LNCaP clone FGC (cell line): ENCODE measurements at regions not wholly inside any gene's neighbourhood (a gene's known extent, or its start where the extent isn't known, plus 50 kb on each side); places are given as distances from the start of the nearest gene placed in this dataset.

Experiments
- DNase-seq: peaks from one replicate; pipeline ENCODE4 v3.0.0-alpha.2; 2011; ENCODE audit warnings: low read depth
- H3K4me3 ChIP-seq: 2 replicates; pipeline ENCODE4 v1.5.1; 2011; ENCODE audit warnings: mild to moderate bottlenecking, low read depth, low read length, control low read depth
- TF ChIP-seq, protein P1 (sequence below): IDR thresholded peaks from 2 replicates; pipeline ENCODE4 v1.5.1; 2012; ENCODE audit warnings: mild to moderate bottlenecking; ENCODE audit not compliant: control insufficient read depth, insufficient read depth; ENCODE audit errors: extremely low read depth

DNA sequence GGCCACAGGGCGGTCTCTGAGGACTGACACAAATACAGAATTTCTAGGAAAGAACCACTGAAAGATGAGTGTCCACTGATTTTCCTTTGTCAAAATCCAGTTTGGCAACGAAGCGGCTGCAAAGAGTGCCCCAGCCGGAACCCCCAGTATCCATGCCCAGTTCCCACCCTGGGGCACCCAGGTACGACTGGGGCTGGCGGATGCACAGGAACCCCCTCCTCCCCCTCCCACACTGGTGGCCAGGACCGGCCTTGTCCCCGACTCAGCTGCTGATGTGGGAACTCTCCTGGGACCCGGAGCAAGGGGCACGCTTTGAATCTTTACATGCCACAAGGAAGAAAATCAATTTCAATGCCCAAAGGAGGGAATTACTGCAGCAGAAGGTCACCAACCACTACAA lies 220.8 kb upstream of the ZNF507 start:
- TF ChIP-seq, protein P1, sequence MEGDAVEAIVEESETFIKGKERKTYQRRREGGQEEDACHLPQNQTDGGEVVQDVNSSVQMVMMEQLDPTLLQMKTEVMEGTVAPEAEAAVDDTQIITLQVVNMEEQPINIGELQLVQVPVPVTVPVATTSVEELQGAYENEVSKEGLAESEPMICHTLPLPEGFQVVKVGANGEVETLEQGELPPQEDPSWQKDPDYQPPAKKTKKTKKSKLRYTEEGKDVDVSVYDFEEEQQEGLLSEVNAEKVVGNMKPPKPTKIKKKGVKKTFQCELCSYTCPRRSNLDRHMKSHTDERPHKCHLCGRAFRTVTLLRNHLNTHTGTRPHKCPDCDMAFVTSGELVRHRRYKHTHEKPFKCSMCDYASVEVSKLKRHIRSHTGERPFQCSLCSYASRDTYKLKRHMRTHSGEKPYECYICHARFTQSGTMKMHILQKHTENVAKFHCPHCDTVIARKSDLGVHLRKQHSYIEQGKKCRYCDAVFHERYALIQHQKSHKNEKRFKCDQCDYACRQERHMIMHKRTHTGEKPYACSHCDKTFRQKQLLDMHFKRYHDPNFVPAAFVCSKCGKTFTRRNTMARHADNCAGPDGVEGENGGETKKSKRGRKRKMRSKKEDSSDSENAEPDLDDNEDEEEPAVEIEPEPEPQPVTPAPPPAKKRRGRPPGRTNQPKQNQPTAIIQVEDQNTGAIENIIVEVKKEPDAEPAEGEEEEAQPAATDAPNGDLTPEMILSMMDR: no peak
- H3K4me3 ChIP-seq: no peak overlapping the region
- no peak for DNase-seq

DNA sequence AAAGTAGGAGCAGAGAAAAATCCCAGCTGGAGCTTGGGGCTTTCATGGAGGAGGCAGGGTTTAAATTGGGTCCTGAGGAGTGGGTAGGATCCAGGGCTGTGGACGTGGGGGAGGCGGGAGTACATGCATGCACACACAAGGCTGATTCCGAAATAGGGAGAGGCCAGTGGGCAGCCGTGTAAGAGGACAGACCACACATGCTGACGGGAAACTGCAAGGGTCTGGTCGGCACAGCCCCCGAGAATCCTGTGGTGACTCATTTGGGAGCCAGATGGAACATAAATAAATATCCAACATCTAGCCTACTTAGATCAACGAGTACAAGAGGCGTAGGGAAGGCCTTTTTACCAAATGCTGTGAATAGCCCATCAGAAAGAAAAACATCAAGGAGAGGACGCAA lies 216.3 kb upstream of the ZNF507 start:
- TF ChIP-seq, protein P1: no peak
- DNase-seq: no peak
- H3K4me3 ChIP-seq: no peak overlapping the region

DNA sequence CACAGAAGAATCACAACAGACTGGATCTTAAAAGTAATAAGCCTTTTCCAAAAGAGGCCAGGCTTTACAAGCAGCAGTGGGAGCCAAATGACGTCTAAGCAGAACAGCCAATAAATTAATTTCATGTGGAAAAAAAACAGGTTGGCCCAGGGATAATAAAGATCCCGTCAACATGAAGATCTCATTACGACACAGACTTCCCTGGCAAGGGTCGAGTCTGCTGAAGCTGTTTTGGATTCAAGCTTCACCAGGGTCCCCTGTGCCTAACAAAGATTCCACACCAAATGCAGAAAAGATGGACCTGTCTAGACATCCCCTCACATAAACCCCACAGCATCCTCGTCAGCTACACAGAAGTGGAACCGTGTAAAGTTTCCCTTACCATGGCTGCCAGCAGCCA lies 215.1 kb upstream of the ZNF507 start:
- TF ChIP-seq, protein P1: no peak
- no peak overlapping the region for H3K4me3 ChIP-seq
- DNase-seq: peak; percentile 4

DNA sequence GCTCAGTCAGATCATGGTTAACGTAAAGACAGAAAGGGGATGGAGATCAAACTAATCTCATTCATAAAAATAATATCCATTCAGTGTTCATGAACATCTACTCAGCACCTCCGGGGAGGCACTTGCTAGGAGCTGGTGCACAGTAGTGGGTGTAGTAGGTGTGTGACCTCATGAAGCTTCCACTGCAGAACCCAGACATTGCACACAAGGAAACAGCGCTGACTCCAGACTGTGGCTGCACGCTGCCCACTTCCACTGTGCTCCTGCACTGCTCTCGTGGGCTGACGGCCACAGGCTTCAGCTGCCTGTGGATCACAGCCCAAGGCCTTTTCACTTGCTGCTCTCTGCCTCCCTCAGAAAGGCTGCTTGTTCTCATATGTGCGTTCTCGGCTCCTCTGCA lies 214.4 kb upstream of the ZNF507 start:
- H3K4me3 ChIP-seq: no peak overlapping the region
- TF ChIP-seq, protein P1: no peak
- no peak for DNase-seq

DNA sequence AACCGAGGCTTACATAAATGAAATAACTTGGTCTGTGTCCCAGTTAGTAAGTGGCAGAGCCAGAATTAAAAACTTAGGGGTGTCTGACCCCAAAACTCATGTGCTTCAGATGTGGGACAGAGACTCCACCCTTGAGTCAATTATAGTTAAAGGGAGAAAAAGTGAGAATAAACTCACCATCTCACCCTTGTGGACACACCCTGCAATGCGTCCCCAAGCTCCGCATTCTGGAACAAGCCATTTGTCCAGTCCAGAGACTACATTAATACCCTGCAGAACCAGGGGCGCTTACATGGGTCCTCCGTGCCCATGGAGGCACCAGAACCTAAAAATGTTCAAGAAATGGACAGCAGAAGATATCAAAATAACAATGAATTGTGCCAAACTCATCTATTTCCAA lies 207.0 kb upstream of the ZNF507 start:
- no peak for DNase-seq
- H3K4me3 ChIP-seq: no peak overlapping the region
- TF ChIP-seq, protein P1: no peak

DNA sequence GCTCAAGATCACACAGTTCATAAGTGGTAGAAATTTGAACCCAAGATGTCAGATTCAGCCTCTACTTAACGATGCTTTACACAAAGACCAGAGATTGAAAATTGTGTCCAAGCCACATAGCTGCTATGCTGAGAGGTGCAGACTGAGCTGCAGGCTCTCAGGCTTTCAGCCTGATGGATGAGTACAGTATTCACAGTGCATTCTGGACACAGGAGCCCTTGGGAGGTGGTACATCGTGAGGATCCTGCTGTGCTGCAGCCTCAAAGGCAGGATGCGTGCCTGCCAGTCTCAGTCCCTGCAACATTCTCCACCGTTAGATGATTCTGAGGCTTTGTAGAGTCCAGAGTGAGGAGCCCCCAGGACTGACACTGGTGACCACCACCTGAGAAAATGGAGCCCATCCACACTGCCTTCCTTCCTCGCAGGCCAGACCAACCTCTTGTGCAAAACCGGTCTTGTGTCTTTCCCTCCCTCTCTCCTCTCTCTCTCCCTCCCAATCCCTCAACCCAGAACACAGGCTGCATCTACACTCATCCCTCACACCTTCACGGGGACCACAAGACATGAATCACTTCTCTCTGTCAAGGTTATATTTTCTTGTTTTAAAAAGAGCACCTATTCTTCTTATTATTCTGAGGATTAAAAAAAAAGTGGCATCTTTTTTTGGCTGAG lies 203.4 kb upstream of the ZNF507 start:
- TF ChIP-seq, protein P1: no peak
- no peak overlapping the region for H3K4me3 ChIP-seq
- DNase-seq: no peak

DNA sequence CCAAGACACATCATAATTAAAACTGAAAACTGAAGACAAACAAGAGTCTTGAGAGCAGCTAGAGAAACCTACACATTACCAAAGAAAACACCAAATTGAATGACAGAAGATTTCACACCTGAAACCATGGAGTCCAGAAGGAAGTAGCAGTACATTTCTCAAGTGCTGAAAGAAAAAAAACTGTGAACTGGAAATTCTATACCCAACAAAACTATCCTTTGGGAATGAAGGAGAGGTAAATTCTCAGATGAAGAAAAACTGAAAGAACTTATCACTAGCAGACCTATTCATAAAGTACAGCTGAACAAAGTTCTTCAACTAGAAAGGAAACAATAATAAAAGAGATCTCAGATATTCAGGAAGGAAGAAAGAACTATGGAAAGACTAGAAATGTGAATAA lies 198.7 kb upstream of the ZNF507 start:
- H3K4me3 ChIP-seq: no peak overlapping the region
- no peak for DNase-seq
- TF ChIP-seq, protein P1: no peak
